ENCODE measurements at regions not wholly inside any gene's neighbourhood (a gene's known extent, or its start where the extent isn't known, plus 50 kb on each side); places are given as distances from the start of the nearest gene placed in this dataset.

DNA sequence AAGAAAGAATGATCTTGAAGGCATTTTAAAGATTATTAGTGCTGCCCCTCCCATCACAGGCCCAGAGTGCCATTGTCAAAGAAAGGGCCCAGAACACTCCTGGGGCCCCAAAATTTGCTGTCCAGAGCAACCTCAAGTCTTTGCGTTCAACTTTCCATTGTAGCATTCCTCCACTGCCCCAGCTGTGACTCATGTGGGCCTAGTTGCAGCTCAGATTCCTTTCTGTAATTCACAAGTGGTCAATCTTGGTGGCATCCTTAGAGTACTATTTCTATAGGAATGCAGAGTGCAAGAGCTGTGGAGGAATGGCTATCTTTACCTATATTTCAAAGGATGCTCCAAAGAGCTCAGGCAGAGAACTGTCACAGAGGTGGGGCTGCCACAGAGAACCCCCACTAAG is 1500.8 kb upstream of the IGFBP7 start:
- TF ChIP-seq POLR2A (IDR thresholded peaks at IDR 0.05), result no peak
- TF ChIP-seq, protein P1, sequence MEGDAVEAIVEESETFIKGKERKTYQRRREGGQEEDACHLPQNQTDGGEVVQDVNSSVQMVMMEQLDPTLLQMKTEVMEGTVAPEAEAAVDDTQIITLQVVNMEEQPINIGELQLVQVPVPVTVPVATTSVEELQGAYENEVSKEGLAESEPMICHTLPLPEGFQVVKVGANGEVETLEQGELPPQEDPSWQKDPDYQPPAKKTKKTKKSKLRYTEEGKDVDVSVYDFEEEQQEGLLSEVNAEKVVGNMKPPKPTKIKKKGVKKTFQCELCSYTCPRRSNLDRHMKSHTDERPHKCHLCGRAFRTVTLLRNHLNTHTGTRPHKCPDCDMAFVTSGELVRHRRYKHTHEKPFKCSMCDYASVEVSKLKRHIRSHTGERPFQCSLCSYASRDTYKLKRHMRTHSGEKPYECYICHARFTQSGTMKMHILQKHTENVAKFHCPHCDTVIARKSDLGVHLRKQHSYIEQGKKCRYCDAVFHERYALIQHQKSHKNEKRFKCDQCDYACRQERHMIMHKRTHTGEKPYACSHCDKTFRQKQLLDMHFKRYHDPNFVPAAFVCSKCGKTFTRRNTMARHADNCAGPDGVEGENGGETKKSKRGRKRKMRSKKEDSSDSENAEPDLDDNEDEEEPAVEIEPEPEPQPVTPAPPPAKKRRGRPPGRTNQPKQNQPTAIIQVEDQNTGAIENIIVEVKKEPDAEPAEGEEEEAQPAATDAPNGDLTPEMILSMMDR (IDR thresholded peaks at IDR 0.05), result no peak
